NCI-H2081 (cell line): ENCODE measurements at regions not wholly inside any gene's neighbourhood (a gene's known extent, or its start where the extent isn't known, plus 50 kb on each side); places are given as distances from the start of the nearest gene placed in this dataset.

Source experiments
- DNase-seq, 2 experiments: peaks; one replicate each; lab custom pipeline; 2025; lab: John Stamatoyannopoulos, UW

GRCh38 chr1:221810406-221810805 lies 68.5 kb upstream of the DUSP10 start:
- no peak for DNase-seq

- DNase-seq: no peak
These were observed 67.5 kb upstream of the DUSP10 start for GRCh38 chr1:221809091-221810029.

DNA sequence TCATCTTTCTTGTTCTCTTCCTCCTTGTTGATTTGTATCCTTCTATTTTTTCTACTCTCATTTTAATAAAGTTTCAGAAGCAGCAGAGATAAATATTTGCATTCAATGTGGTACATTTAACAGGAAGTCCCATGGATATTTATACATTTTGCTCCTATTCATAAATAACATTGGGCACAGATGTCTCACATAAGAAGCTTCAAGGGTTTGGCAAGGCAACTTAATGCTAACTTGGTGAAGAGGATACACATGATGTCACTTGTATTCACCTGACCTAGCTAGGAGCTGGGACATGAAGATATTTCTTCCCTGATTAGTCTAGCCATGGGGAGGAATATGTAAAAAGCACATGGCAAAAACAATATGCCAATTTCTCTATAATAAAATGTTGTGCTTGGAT lies 65.1 kb upstream of the DUSP10 start:
- DNase-seq: no peak

- no peak for DNase-seq
These were observed 64.3 kb upstream of the DUSP10 start for GRCh38 chr1:221806236-221806635.

- no peak for DNase-seq
These were observed 63.2 kb upstream of the DUSP10 start for GRCh38 chr1:221805121-221805520.

GRCh38 chr1:221804303-221804702 lies 62.4 kb upstream of the DUSP10 start:
- no peak for DNase-seq

- DNase-seq: no peak
These were observed 60.1 kb upstream of the DUSP10 start for GRCh38 chr1:221801773-221802516.

DNA sequence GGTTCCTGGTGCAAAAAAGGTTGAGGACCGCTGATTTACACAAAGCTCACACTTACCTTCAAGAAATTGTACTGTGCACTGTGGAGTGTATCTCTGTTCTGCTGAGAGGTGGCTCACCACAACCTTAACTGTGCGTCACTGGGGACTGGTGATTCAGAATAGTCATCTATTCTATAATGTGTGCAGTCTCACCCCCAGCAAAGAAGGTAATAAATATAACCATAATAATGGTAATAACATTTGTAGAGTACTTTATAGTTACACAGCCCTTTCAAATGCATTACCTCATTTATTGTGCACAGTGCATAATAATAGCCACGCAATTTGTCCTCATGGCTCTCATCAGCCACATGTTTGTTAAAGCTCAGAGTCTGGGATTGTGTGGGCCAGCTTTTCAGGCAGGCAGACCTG lies 59.4 kb upstream of the DUSP10 start:
- DNase-seq: no peak

DNA sequence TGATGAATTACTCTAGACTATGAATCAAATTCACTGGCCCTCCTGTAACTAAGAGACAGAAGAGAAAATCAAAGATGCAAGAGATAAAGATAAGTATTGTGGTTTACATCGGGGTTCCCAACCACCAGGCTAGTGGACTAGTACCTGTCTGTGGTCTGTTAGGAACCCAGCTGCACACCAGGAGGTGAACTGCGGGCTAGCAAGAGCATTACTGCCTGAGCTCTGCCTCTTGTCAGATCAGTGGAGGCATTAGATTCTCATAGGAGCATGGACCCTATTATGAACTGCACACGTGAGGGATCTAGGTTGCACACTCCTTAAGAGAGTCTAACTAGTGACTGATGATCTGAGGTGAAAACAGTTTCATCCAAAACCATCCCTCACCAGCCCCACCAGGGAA lies 58.9 kb upstream of the DUSP10 start:
- no peak for DNase-seq

DNA sequence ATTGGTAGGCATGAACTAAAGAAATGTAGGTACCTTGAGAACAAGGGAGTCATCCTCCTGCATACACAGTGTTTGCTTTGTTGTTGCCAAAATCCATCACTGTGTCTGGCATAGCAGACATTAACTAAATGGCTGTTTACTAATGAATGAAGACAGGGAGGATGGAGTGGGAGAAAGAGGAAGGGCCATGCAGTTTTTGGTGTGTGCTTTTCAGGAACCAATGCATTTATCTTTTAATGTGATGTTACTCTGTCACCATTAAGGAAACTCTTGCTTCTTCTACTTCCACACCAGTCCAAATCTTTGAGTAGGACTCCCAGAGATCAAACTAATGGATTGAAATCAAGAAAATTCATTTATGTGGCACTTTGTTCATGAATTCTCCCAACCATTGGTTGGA lies 55.6 kb upstream of the DUSP10 start:
- DNase-seq: no peak

DNA sequence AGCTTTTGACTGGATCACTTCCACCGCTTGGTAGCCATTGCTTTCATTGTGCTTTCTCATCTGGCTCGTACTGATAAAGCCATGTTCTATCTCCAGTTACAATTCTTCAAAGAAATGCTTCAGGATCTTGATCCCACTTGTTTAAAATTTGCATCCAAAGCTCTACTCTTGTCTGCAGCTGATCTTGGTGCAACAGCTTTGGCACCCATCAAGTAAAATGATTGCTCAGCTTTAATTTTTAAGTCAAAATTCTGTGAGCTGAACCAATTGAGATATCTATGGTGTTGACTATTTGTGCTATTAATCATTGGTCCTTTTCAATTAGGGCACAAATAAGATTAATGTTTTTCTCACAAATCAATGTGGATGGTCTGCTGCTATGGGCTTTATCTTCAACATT lies 54.8 kb upstream of the DUSP10 start:
- no peak for DNase-seq

- no peak for DNase-seq
These were observed 53.5 kb upstream of the DUSP10 start for GRCh38 chr1:221795380-221795779.

DNA sequence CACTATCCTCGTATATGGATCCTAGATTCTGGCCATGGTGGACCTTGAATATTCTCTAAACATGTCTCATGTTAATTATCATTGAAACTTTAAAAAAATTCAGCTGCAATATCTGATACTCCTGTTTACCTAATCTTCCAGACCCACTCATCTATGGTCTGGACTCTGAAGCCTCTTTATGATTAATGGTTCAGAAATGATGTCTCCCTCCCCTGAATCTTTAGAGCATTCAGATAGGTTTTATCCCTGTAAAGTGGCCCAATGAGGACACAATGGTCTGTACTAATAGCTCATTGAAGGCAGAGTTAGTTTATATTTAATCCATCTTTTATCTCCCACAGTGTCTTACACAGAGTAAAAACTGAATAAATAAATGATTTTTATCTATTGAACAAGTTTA lies 53.0 kb upstream of the DUSP10 start:
- no peak for DNase-seq

GRCh38 chr1:221794079-221794670 lies 52.3 kb upstream of the DUSP10 start:
- DNase-seq: peak in 1 of 2 experiments; percentile 21

DNA sequence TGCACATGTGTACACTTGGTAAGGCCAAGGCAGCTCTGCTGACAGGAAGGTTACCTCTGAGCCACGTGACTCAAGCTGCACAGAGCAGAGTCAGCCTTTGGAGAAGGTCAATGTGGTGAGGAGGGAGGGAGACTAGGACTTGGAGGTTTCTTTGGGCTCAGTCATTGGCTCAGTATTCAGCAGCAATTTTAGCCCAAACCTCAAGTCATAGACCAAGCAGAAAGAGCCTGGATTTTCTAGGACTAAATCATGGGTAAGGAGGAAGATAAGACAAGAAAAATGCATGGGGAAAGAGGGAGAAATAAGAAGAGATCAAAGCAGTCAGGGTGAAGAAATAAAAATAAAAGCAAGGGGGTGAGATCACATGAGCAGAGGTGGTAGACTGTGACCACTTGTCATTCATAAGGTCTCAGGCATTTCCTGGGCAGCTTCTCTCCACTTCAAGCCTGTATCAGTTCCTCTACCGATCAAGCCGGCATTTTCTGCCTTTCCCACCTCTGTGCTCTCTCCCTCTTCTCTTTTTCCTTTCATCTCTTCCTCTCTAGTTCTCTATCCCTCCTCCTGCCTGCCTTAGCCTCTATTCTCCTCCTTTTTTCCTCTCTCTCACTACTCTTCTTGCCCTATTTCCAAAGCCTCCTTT lies 51.7 kb upstream of the DUSP10 start:
- no peak for DNase-seq

DNA sequence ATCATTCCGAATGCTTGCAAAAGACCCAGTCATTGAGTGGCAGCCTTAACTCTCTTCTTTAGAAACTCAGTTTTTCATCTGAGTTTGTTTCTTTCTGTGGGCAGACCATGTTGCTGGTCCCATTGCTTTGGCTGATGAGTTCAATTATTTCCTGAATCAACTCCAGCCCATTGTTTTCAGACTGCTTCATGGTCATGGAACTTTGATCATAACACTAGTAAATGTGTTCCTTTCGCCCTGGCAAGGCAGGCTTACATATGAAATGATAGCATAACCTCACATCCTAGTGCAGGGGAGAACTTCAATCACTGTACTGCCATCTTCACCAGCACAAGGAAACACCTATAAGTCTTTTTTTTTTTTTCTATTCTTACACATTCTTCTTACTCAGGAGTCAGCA lies 50.0 kb upstream of the DUSP10 start:
- DNase-seq: no peak
